Hematopoietic multipotent progenitor cell treated with erythropoietin and hydrocortisone succinate and interleukin-3 and kit ligand, for 6 days (in vitro differentiated cells): ENCODE measurements at regions not wholly inside any gene's neighbourhood (a gene's known extent, or its start where the extent isn't known, plus 50 kb on each side); places are given as distances from the start of the nearest gene placed in this dataset.

Experiments
- DNase-seq: peaks from one replicate; pipeline ENCODE4 v3.0.0-alpha.2; 2015

- no peak for DNase-seq
Observed at GRCh38 chr1:34518146-34518699, 236.6 kb upstream of the GJB5 start.

GRCh38 chr1:34520111-34520510, 234.7 kb upstream of the GJB5 start:
- no peak for DNase-seq

GRCh38 chr1:34524783-34525182, 230.1 kb upstream of the GJB5 start:
- DNase-seq = no peak

- no peak for DNase-seq
Observed at GRCh38 chr1:34529935-34530859, 224.7 kb upstream of the GJB5 start.

GRCh38 chr1:34532113-34532512, 222.7 kb upstream of the GJB5 start:
- no peak for DNase-seq

GRCh38 chr1:34538481-34538880, 216.4 kb upstream of the GJB5 start:
- no peak for DNase-seq

- DNase-seq = peak; percentile 9
Observed at GRCh38 chr1:34547046-34547674, 207.7 kb upstream of the GJB5 start.

GRCh38 chr1:34549199-34549598, 205.6 kb upstream of the GJB5 start:
- DNase-seq = peak; percentile 64

GRCh38 chr1:34578306-34578705, 176.5 kb upstream of the GJB5 start:
- no peak for DNase-seq

- DNase-seq = no peak
Observed at GRCh38 chr1:34582356-34582755, 172.5 kb upstream of the GJB5 start.

- no peak for DNase-seq
Observed at GRCh38 chr1:34587761-34588160, 167.1 kb upstream of the GJB5 start.

GRCh38 chr1:34590211-34590623, 164.6 kb upstream of the GJB5 start:
- no peak for DNase-seq

- no peak for DNase-seq
Observed at GRCh38 chr1:34591751-34592629, 162.9 kb upstream of the GJB5 start.

- DNase-seq = peak; percentile 79
Observed at GRCh38 chr1:34597877-34598514, 156.9 kb upstream of the GJB5 start.

GRCh38 chr1:34602907-34603306, 151.9 kb upstream of the GJB5 start:
- DNase-seq = no peak

- no peak for DNase-seq
Observed at GRCh38 chr1:34603594-34603993, 151.3 kb upstream of the GJB5 start.

GRCh38 chr1:34606504-34606903, 148.3 kb upstream of the GJB5 start:
- DNase-seq = no peak

GRCh38 chr1:34610063-34610462, 144.8 kb upstream of the GJB5 start:
- no peak for DNase-seq

GRCh38 chr1:34611571-34611970, 143.3 kb upstream of the GJB5 start:
- DNase-seq = no peak

GRCh38 chr1:34612091-34612827, 142.6 kb upstream of the GJB5 start:
- DNase-seq = no peak

GRCh38 chr1:34617321-34618118, 137.3 kb upstream of the GJB5 start:
- no peak for DNase-seq
